MCF 10A (cell line): ENCODE measurements at regions not wholly inside any gene's neighbourhood (a gene's known extent, or its start where the extent isn't known, plus 50 kb on each side); places are given as distances from the start of the nearest gene placed in this dataset.

Experiments
- BruUV-seq: library from RNA; stranded (reverse); fragments of 400-500 nt; replicated peaks from 2 replicates; lab custom pipeline; 2021; lab: Mats Ljungman, UMichigan
- CTCF ChIA-PET: fragments of 300-600 bp; sonication (Branson Sonifier 250); formaldehyde crosslinking; extraction: SDS; loops from one replicate; lab custom pipeline; 2021; ENCODE audit warnings: antibody characterized with exemption, inconsistent platforms; lab: Yijun Ruan, JAX
- POLR2A ChIA-PET: fragments of 300-600, 350-650 bp; sonication (Branson Sonifier 250); formaldehyde crosslinking; extraction: SDS; loops from one replicate; lab custom pipeline; 2020; ENCODE audit warnings: antibody characterized with exemption, inconsistent platforms; lab: Yijun Ruan, JAX
- DNase-seq: peaks from one replicate; pipeline ENCODE4 v3.0.0-alpha.2; 2018; ENCODE audit not compliant: unreplicated experiment
- H3K27ac Mint-ChIP-seq: one replicate; pipeline ENCODE4 v1.8.0; 2022; ENCODE audit warnings: mild to moderate bottlenecking, low read depth, mixed read lengths; ENCODE audit not compliant: unreplicated experiment
- H3K27me3 Mint-ChIP-seq: one replicate; pipeline ENCODE4 v1.8.0; 2022; ENCODE audit warnings: mixed read lengths; ENCODE audit not compliant: insufficient read depth, unreplicated experiment
- H3K36me3 Mint-ChIP-seq: one replicate; pipeline ENCODE4 v1.8.0; 2022; ENCODE audit warnings: mild to moderate bottlenecking, moderate library complexity, mixed read lengths; ENCODE audit not compliant: insufficient read depth, unreplicated experiment
- H3K4me1 Mint-ChIP-seq: one replicate; pipeline ENCODE4 v1.8.0; 2022; ENCODE audit warnings: mixed read lengths; ENCODE audit not compliant: insufficient read depth, unreplicated experiment
- H3K4me3 Mint-ChIP-seq: one replicate; pipeline ENCODE4 v1.8.0; 2022; ENCODE audit warnings: mild to moderate bottlenecking, moderate library complexity, mixed read lengths; ENCODE audit not compliant: unreplicated experiment
- H3K9me3 Mint-ChIP-seq: one replicate; pipeline ENCODE4 v1.8.0; 2022; ENCODE audit warnings: mixed read lengths; ENCODE audit not compliant: unreplicated experiment
- intact Hi-C: fragments of 100-400 bp; cut with micrococcal nuclease; formaldehyde crosslinking; loops from 2 replicates; pipeline ENCODE4 v1.14.1; 2022
- TF ChIP-seq, protein P1 (sequence below): fragments of 200-600 bp; IDR thresholded peaks from one replicate; pipeline ENCODE4 v1.8.0; 2022; ENCODE audit warnings: antibody characterized with exemption, mild to moderate bottlenecking; ENCODE audit not compliant: unreplicated experiment

DNA sequence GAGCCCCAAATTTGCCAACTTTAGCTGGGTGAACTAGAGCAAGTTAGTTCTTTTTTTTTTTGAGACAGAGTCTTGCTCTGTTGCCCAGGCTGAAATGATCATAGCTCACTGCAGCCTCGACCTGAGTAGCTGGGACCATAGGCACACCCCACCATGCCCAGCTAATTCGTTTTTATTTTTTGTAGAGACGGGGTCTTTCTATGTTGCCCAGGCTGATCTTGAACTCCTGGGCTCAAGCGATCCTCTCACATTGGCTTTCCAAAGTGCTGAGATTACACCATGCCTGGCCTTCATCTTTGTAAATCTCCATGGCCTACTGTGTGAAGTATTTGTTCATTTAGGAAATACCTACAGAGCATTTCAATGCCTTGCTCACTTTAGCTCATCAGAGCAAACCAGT is 105.6 kb upstream of the SLC44A3 start:
- no peaks in the 10 kb centered on the region for H3K27me3 Mint-ChIP-seq
- peaks cover 28% of the 10 kb centered on the region for H3K4me1 Mint-ChIP-seq
- DNase-seq, result no peak
- peak overlapping the region; percentile 97 for H3K27ac Mint-ChIP-seq
- H3K4me3 Mint-ChIP-seq, result no peak overlapping the region
- TF ChIP-seq, protein P1, sequence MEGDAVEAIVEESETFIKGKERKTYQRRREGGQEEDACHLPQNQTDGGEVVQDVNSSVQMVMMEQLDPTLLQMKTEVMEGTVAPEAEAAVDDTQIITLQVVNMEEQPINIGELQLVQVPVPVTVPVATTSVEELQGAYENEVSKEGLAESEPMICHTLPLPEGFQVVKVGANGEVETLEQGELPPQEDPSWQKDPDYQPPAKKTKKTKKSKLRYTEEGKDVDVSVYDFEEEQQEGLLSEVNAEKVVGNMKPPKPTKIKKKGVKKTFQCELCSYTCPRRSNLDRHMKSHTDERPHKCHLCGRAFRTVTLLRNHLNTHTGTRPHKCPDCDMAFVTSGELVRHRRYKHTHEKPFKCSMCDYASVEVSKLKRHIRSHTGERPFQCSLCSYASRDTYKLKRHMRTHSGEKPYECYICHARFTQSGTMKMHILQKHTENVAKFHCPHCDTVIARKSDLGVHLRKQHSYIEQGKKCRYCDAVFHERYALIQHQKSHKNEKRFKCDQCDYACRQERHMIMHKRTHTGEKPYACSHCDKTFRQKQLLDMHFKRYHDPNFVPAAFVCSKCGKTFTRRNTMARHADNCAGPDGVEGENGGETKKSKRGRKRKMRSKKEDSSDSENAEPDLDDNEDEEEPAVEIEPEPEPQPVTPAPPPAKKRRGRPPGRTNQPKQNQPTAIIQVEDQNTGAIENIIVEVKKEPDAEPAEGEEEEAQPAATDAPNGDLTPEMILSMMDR, result no peak
- ChIA-PET CTCF (interaction anchor here (0.6 to 2.4 kb wide), 12 partner anchors 13 to 1344 kb away, joined by 3 to 11 read pairs (median 4); no protein-coding TSS in a partner anchor), POLR2A (interaction anchor here (1.0 to 2.9 kb wide), 5 partner anchors 13 to 173 kb away, joined by 3 to 23 read pairs (median 7); partner anchors contain the start of gene F3)
- H3K9me3 Mint-ChIP-seq, result no peaks in the 10 kb centered on the region
- intact Hi-C loops, result no loop called here
- H3K36me3 Mint-ChIP-seq, result peaks cover 6% of the 10 kb centered on the region
- no TSS peak for BruUV-seq

DNA sequence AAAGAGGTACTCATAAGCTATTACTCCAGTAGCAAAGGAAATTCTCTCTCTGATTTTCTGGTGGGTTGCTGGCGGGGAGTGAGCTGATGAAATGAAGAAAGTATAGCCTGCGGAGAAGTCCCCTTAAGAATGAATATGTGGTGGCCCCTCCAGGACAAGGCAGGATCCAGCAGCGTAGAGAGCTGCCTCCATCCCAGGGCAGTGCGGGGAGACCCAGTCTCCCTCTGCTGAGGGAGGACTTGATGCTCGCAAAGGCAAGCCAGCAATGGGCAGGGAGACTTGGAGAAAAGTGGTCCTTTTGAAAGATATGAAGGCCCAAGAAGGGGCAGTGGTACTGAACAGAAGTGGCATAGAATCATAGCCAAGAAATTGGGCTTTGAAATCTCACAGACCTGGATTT is 106.0 kb upstream of the SLC44A3 start:
- TF ChIP-seq, protein P1, result no peak
- H3K27me3 Mint-ChIP-seq, result no peaks in the 10 kb centered on the region
- H3K4me3 Mint-ChIP-seq, result no peak overlapping the region
- peak overlapping the region; percentile 97 for H3K27ac Mint-ChIP-seq
- no peaks in the 10 kb centered on the region for H3K9me3 Mint-ChIP-seq
- BruUV-seq, result TSS peak; percentile 95
- no peak for DNase-seq
- H3K4me1 Mint-ChIP-seq, result peaks cover 32% of the 10 kb centered on the region
- ChIA-PET POLR2A (interaction anchor here (0.8 to 2.9 kb wide), 9 partner anchors 11 to 173 kb away, joined by 3 to 23 read pairs (median 4); partner anchors contain the start of gene F3), CTCF (interaction anchor here (0.6 to 2.4 kb wide), 15 partner anchors 9 to 1345 kb away, joined by 3 to 11 read pairs (median 4); no protein-coding TSS in a partner anchor)
- intact Hi-C loops, result no loop called here
- peaks cover 2% of the 10 kb centered on the region for H3K36me3 Mint-ChIP-seq

DNA sequence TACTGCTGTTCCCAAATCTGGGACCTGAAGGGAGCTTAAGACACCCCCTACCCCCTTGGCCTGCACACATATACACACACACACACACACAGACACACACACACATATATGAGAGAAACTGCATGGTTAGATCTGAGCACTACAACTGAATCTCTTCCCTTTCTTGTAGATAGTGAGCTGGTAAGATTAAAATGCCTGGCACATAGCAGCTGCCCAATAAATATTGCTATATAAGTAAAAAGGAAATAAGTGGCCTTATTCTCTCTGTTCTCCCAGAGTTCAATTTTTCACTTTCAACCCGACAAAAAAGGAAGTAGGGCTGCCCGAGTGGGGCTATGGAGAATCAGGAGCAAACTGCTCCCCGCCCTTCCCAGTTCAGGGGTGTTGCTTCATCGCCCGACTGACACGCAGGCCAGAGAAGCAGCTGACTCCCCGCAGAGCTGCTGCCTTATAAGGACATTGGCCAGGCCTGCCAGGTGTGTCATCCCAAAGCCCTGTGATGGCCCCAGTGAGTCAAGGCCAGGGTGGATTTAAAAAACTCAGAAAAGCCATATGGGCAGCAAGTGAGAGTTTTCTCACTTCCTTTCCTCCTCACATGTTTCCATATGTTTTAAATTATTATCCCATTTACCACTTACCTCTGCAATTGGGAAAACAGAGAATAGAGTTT is 106.5 kb upstream of the SLC44A3 start:
- Mint-ChIP-seq H3K27ac (peak overlapping the region; percentile 97), H3K9me3 (no peaks in the 10 kb centered on the region), H3K27me3 (no peaks in the 10 kb centered on the region), H3K4me1 (peaks cover 33% of the 10 kb centered on the region), H3K36me3 (no peaks in the 10 kb centered on the region), H3K4me3 (no peak overlapping the region)
- TF ChIP-seq, protein P1, result no peak
- peak; percentile 98 for DNase-seq
- no TSS peak for BruUV-seq
- intact Hi-C loops, result no loop called here
- POLR2A ChIA-PET, result interaction anchor here (0.6 to 2.9 kb wide), 13 partner anchors 12 to 264 kb away, joined by 3 to 23 read pairs (median 4); partner anchors contain the start of gene F3
- CTCF ChIA-PET, result interaction anchor here (0.6 to 2.4 kb wide), 16 partner anchors 10 to 1345 kb away, joined by 3 to 11 read pairs (median 3); no protein-coding TSS in a partner anchor

DNA sequence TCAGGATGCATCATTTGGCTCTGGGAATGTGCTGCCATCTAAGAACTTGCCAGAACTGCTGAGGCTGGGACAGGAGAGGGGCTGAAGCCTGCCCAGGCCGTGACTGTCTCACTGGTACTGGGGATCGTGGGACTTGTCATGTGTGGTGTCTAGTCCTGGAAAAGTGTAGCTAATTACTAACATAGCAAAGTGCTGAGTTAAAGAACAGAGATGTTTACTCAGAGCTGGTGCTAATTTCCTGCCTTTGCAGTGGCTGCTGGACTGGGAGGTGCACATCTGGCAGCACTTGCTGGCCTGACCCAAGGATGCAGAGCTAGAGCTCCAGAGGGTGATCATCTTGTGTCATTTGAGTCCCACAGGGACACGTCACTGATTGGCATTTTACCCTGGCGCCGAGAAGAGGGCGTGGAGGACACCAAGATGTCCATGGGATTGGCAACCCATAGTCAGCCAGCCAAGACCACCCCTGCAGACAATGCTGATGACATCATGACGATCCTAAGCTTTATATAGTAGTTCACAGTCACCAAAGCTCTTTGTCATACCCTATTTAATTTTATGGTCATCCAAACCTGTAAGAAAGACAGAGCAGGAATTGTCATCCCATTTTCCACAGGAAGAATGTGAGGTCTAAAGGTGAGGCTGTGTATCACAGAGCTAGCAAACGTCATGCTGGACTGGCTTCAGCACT is 110.1 kb upstream of the SLC44A3 start:
- no TSS peak for BruUV-seq
- H3K27ac Mint-ChIP-seq, result peak overlapping the region; percentile 19
- intact Hi-C loops, result no loop called here
- H3K27me3 Mint-ChIP-seq, result no peaks in the 10 kb centered on the region
- ChIA-PET CTCF (interaction anchor here (0.8 kb wide), 1 partner anchor 124 kb away, joined by 4 read pairs; no protein-coding TSS in a partner anchor), POLR2A (no interaction called here)
- TF ChIP-seq, protein P1, result no peak
- no peaks in the 10 kb centered on the region for H3K36me3 Mint-ChIP-seq
- H3K4me1 Mint-ChIP-seq, result peaks cover 27% of the 10 kb centered on the region
- DNase-seq, result no peak
- H3K4me3 Mint-ChIP-seq, result no peak overlapping the region
- H3K9me3 Mint-ChIP-seq, result no peaks in the 10 kb centered on the region
